Activated CD4-positive, alpha-beta T cell treated with anti-CD3 and anti-CD28 coated beads, Interleukin-2, Interleukin-4, amounts not matched to agents 100 ng/mL and 50 ng/mL, durations not matched to agents 16 hours and 8 hours (primary cell): ENCODE measurements at regions not wholly inside any gene's neighbourhood (a gene's known extent, or its start where the extent isn't known, plus 50 kb on each side); places are given as distances from the start of the nearest gene placed in this dataset.
A peak's percentile ranks its signal among the peaks of the same experiment; 100 is the strongest.

ENCODE experiments used
- DNase-seq: peaks from one replicate; pipeline ENCODE4 v3.0.0-alpha.2; 2020; ENCODE audit warnings: low spot score

- DNase-seq: no peak
Observed at GRCh38 chr11:36885154-36885553, 287.1 kb upstream of the RAG2 start.

- DNase-seq: no peak
Observed at GRCh38 chr11:36878737-36879136, 280.7 kb upstream of the RAG2 start.

- DNase-seq: no peak
Observed at GRCh38 chr11:36877149-36877548, 279.1 kb upstream of the RAG2 start.

GRCh38 chr11:36876266-36876665 lies 278.2 kb upstream of the RAG2 start:
- DNase-seq: no peak

- DNase-seq: no peak
Observed at GRCh38 chr11:36874291-36874690, 276.3 kb upstream of the RAG2 start.

GRCh38 chr11:36870361-36870760 lies 272.3 kb upstream of the RAG2 start:
- no peak for DNase-seq

- no peak for DNase-seq
Observed at GRCh38 chr11:36868380-36868779, 270.3 kb upstream of the RAG2 start.

- no peak for DNase-seq
Observed at GRCh38 chr11:36865846-36866245, 267.8 kb upstream of the RAG2 start.

- no peak for DNase-seq
Observed at GRCh38 chr11:36854875-36855274, 256.8 kb upstream of the RAG2 start.

- DNase-seq: no peak
Observed at GRCh38 chr11:36848660-36849059, 250.6 kb upstream of the RAG2 start.

GRCh38 chr11:36840378-36840777 lies 242.3 kb upstream of the RAG2 start:
- no peak for DNase-seq

GRCh38 chr11:36837831-36838437 lies 239.9 kb upstream of the RAG2 start:
- DNase-seq: no peak

- DNase-seq: no peak
Observed at GRCh38 chr11:36825251-36825650, 227.2 kb upstream of the RAG2 start.

GRCh38 chr11:36824349-36824748 lies 226.3 kb upstream of the RAG2 start:
- no peak for DNase-seq

GRCh38 chr11:36822829-36823228 lies 224.8 kb upstream of the RAG2 start:
- DNase-seq: no peak

- DNase-seq: no peak
Observed at GRCh38 chr11:36818410-36818809, 220.4 kb upstream of the RAG2 start.

- peak; percentile 9 for DNase-seq
Observed at GRCh38 chr11:36817336-36817965, 219.4 kb upstream of the RAG2 start.

- DNase-seq: no peak
Observed at GRCh38 chr11:36809303-36809702, 211.3 kb upstream of the RAG2 start.

GRCh38 chr11:36807871-36808270 lies 209.8 kb upstream of the RAG2 start:
- no peak for DNase-seq

GRCh38 chr11:36803084-36803483 lies 205.0 kb upstream of the RAG2 start:
- no peak for DNase-seq

GRCh38 chr11:36792996-36793914 lies 195.2 kb upstream of the RAG2 start:
- no peak for DNase-seq

- DNase-seq: no peak
Observed at GRCh38 chr11:36791957-36792356, 193.9 kb upstream of the RAG2 start.

GRCh38 chr11:36790526-36790925 lies 192.5 kb upstream of the RAG2 start:
- DNase-seq: no peak
